Stimulated activated CD8-positive, alpha-beta memory T cell treated with anti-CD3 and anti-CD28 coated beads, Interleukin-15, amount 100 ng/mL, for 48 hours (primary cell): ENCODE measurements at regions not wholly inside any gene's neighbourhood (a gene's known extent, or its start where the extent isn't known, plus 50 kb on each side); places are given as distances from the start of the nearest gene placed in this dataset.

ENCODE experiments used
- DNase-seq, 2 donors: peaks; one replicate each; pipeline ENCODE4 v3.0.0-alpha.2; 2020; ENCODE audit warnings: low read depth in 2 of 2

DNA sequence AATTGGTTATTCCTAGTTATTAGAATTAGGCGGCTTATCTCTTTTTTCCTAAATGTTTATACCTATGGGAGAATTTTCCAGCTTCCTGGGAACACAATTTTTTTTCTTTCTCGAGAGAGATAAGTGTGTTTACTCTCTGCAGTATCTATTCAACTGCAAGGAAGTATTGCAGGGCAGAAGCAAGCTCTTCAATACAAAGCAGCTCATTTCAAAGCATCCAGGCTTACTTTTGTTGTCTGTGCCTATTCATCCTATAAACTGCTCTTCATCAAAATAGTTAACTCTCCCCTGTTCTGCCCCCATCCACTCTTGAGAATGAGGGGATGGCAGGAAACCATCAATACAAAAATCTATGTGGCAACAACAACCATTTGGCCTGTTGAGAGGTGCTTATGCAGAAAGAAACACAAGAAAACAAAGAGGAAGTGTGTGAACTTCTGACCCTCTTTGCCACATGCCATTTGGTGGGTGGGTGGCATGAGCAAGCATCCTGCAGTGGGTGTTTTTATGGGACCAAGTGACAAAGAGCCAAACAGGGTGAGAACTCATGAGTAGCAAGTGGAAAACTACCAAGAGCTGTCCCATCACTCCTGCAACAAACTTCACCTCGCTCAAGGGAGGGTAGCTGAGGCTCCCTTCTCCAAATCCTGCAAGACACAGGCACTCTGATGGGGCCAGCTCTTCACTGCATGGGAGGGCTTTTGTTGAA, 50.6 kb upstream of the MRPS6 start:
- peak; percentile 21 to 54 for DNase-seq

DNA sequence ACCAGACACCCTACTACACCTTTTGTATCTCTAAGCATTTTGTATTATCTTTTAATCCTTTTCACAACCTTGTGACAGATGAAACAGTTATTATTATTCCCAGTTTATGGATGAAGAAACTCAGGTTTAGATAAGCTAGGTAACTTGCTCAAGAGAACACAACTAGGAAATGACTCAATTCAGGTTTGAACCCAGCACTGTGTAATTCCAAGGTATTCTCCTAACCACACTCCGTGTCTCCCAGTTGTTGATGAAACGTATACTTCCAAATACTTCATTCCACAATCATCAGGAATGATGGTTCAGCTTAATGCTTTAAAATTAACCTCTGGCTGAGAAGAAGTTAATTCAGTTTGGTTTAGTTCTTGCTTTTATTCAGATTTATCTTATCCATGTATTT, 51.7 kb upstream of the MRPS6 start:
- DNase-seq, result no peak

DNA sequence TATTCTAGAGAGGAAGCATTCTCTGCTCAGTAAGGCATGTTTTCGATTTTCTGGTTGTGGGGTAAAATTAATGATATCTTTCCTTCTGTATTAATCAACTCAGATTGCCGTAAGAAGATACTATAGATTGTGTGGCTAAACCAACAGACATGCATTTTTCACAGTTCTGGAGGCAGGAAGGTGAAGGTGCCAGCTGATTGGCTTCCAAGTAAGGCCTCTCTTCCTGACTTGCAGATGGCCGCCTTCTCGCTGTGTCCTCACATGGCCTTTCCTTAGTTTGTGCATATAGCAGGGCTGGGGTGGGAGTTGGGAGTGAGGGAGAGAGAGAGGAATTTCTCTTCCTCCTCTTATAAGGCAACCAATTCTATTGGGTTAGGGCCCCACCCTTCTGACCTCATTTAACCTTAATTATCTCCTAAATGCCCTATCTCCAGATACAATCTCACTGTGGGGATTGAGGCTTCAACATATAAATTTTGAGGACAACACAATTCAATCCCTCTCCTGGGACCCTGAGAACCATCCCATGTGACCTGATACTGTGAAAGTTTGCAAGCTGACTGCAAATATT, 52.3 kb upstream of the MRPS6 start:
- no peak for DNase-seq

DNA sequence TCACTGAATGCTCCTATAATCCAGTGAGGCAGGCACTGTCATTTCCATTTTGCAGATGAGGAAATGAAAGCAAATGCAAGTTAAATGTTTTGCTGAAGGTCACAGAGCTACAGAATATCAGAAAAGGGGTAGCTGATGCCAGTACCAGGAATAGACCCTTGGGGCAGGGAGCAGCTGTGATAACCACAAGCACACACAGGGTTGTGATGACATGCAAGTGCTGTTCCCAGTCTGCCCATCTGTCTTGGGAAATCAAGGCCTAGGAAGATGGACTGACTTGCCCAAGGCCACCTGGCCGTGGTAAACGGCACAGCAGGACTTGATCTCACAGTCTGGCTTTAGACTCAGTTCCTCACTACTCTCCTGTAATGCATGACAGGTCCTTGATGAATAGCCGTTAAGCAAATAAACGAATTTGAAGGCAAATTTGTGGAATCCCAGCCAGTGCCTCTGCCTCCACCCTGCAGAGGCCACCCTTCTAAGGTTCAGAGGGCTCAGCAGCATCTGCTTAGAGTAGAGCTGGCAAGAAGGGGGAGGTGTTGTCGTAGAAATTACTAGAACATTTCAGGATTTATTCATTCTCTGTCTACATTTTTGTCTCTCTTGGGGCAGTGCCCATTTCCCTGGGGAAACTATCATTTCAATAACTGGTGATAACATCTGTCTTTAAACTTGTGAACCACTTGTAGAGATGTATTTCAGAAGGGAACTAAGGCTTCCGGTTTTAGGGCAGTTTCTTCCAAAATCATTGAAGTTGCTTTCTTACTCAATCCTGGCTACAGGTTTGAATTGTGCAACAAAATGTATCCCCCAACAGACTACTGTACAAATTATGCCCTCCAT, 53.2 kb upstream of the MRPS6 start:
- no peak for DNase-seq

DNA sequence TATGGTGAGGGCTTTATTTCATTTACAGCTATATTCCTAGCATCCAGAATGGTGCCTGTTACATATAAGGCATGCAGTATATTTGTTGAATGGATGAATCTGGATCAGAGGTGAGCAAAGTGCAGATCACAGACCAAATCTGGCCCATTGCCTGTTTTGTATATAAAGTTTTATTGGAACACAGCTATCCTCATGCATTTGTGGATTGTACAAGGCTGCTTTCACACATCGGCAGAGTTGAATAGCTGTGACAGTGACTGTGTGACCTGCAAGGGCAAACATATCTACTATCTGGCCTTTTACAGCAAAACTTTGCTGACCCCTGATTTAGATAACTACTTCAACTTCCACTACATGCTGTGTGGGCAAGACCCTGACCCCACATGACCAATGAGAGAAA, 54.0 kb upstream of the MRPS6 start:
- DNase-seq, result no peak

DNA sequence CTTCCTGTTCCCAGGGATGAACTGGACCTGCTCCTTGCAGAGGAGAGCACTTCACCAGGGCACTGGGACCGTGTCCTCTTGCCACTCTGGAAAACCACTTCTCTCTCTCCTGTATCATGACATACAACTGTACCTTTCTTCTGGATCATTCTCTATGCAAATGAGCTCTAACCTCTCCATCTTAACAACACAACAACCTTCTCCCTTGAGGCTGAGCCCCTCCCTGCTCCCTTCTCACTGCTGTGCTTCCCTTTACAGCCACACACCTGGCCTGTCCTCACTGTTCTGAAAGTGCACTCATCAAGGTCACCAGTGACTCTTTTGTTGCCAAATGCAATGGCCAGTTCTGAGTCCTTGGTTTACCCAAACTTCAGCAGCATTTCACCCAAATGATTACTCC, 54.5 kb upstream of the MRPS6 start:
- DNase-seq, result no peak

DNA sequence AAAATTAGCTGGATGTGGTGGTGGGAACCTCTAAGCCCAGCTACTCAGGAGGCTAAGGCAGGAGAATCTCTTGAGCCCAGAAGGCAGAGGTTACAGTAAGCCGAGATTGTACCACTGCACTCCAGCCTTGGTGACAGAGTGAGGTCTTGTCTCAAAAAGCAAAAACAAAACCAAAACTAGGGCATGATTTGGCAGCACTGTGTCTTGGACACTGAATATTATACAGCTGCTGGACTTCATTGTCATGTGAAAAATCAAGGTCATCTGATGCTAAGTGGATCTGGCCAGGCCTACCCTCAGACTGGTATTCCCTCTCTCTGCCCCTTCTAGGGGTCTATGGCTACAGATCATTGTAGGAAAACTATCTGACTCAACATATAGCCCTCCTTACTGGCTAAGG, 55.2 kb upstream of the MRPS6 start:
- DNase-seq, result no peak

DNA sequence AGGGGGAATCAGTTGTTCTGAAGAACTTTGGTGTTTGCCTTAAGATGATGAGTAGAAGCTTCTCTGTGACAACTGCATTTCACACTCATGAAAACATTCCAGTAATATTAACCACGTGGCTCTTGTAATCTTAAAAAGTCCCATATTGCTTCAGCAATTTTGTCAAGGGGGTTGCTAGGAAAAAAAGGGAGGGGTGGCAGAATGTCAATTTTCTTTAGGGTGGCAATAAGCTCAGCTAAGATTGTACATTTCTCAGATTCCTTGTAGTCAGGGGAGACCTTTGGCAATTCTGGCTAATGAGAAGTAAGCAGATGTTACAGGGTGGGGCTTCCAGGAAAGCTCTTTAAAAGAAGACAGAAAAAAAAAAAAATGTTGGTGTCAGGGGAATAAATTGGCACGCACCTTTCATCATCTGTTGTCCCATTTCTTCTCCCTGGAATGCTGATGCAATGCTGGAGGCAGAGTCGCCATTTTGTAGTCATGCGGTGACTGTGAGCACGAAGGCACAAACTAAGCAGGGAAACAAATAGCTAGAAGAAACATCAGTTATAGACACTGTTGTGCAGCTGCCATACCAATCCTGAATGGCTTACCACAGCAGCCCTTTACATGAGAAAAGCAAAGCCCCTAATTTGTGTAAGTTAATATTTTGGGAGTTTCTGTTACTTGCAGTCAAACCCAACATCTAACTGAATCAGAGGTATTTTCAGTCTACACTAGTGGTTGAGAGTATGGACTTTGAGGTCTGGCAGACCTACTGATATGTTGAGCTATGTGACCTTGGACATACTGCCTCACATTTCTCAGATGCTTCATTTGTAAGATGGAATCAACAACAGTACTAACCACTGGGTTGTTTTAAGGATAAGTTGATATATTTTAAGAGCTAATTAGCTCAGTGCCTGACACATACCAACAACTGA, 56.1 kb upstream of the MRPS6 start:
- DNase-seq, result no peak

DNA sequence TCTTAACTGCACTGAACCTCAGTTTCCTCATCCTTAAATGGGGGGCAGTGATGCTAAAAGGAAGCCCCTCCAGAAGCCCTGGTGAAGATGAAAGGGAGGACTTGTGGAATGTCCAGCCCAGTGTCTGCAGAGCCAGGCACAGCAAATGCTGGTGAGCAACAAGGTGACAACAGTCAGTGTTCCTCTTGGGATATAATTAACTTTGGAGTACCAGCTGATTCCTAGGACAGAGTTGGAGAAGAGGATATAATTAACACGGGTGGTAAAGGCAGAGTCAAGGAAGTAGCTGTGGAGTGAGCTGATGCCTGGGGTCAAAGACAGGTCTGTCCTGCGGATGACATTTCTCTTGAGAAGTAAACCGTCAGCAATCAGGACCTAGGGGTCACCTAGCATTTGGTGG, 60.7 kb upstream of the MRPS6 start:
- DNase-seq, result no peak

DNA sequence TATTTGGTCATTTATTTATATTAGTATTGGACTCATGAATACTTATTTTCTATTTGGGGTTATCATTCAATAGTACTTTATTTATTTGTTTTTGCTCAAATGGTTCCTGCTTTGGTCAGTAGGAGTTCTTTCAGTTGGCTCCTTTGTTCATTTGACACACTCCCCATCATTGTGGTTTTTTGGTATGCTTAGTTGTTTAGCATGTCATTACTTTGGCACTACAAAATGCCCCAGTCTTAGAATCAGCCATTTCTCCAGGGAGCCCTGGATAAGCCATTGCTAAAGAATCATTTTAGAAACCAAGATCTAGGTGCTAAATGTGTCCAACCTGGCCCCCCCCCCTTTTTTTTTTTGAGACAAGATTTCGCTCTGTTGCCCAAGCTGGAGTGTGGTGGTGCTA, 61.7 kb upstream of the MRPS6 start:
- no peak for DNase-seq

DNA sequence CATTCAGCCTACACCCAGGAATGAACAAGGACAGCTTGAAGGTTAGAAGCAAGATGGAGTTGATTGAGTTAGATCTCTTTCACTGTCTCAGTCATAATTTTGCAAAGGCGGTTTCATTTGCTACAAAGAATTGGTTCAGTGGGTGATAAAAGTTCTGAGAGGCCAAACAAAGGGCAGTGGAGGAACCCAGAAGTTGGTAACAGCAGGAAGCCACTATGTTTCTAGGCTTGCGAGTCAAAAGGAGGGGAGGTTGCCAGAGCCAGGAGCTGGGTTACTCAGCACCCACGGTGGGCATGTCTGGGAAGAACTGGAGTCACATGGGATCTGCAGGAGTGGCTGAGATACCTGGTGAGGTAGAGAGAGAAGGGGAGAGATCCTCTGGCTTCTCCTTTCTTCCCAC, 64.2 kb upstream of the MRPS6 start:
- DNase-seq, result no peak

DNA sequence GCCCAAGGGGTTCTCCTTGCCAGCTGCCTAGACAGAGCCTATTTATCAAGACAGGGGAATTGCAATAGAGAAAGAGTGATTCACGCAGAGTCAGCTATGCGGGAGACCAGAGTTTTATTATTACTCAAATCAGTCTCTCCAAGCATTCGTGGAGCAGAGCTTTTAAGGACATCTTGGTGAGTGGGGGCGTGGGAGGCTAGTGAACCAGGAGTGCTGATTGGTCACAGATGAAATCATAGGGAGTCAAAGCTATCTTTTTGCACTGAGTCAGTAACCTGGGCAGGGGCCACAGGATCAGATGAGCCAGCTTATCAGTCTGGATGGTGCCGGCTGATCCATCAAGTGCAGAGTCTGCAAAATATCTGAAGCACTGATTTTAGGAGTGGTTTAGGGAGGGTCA, 64.8 kb upstream of the MRPS6 start:
- peak; percentile 45 to 77 for DNase-seq

DNA sequence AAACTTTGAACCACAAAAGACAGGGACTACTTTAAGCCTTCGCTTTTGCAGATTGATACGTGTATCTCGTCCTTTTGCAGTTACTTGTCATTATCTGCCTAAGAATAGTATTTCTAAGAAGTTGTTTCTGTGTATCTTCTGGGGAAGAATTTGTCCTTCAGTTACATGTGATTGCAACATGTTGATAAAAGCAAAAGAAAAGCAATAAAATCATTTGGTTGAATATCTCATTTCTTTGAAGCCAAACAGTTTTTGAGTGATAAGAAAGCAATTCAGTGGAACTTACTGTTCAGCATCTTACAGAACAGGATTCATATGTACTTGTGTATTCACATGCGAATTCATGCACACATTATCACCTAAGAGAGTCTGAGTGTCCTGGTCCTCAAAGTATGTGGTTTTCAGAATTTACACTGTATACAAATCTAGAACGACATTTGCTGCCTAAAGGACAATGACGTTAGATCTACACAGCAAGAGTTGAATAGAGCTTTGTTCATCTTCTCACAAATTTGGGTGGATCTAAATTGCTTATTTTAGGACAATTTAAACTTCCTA, 66.7 kb upstream of the MRPS6 start:
- no peak for DNase-seq

DNA sequence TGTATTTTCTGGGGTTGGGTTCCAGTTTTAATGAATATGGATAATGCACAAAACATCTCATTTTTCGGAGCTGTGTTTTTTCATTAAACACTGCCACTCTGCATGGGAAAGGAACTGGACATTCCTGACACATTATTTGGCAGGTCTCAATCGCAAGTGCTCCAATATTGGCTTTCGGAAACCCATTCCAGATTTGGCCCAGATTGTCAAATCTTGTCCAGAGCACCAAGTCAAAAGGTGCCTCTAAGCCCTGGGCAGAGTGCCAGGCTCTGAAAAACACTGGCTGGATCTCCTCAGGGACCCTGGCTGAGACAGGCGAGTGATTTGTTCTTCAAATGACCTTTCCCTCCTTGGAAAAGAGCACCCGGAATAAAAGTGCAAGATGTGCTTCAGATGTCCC, 68.4 kb upstream of the MRPS6 start:
- no peak for DNase-seq

DNA sequence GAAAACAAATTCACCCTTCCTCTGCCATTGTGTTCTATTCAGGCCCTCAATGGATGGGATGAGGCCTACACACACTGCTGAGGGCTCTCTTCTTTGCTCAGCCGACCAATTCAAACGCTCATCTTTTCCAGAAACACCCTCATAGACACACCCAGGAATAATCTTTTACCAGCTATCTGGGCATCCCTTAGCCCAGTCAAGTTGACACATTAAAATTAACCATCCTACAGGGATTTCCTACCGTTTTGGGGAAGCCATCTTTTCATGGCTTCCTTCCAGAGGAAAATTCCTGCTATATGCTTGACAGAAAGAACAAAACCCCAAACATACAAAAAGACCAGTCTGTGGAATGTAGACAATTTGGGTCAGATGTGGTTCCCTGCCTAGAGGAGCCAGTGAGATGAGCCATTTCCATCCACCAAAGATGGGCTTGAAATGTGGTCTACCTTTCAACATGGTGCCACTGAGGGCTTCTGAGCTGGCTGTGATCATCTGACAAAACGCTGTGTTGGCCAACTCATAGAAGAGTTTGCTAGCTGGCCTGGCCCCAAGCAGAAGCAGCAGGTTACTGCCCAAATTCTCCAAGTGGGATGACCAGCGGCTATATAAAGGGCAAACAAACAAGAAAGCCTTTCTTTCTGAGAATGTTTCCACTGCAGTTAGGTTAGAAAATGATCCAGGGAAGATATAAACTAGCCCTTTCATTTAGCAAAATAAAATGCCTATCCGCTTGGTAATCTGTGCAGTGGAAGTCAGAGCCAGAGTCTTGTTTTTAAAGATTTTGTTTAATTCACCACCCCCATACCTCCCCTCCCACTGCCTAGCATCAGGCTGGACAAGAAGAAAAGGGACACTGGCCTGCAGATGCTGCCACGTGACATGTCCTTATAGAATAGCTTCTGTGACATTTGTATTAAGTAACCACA, 69.1 kb upstream of the MRPS6 start:
- no peak for DNase-seq

DNA sequence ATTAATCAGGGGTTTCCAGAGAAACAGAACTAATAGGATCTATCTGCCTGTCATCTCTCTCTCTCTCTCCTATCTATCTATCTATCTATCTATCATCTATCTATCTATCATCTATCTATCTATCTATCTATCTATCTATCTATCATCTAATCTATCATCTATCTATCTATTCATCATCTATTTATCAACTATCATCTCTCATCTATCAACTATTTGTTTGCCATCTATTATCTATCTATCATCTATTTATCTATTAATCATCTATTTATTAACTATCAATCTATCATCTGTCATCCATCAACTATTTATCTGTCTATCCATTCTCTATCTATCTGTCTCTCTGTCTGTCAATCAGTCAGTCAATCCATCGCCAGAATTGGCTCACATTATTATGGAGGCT, 70.0 kb upstream of the MRPS6 start:
- DNase-seq, result no peak

DNA sequence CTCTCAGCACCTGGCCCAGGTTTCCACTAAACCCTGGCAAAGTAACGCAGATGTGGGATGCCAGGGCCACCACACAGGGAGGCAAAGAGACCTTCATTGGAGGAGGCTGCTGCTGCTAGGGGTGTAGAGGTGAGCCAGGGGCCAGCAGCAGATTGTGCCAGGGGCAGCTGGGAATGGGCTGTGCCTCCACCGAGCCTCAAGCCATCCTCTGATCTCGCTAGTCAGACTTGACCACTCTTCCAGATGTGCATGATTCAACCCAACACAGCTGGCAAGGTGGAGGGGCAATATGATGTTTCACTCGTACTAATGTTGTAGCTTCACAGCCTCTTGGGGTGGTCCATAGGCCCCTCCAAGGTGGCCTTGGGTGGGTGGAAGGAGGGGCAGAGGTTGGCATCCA, 73.0 kb upstream of the MRPS6 start:
- no peak for DNase-seq

DNA sequence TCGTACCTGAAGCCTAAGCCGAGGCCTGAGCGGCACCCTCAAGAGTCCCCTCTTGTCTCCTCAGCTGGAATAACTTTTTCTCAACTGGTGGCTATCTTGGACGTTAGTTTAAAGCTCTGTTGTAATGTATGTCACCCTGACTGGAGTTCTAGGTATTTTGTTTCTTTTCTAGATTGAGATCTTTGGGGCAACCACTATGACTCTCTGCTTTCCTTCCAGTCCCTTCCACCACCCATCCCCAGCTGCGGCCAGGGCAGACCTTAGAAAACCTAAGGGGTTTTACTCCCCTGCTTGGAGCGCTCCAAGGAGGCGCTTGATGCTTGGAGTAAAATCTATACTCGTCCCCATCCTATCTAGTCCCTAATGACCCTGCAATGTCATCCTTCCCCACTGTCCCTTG, 74.6 kb upstream of the MRPS6 start:
- DNase-seq, result no peak

DNA sequence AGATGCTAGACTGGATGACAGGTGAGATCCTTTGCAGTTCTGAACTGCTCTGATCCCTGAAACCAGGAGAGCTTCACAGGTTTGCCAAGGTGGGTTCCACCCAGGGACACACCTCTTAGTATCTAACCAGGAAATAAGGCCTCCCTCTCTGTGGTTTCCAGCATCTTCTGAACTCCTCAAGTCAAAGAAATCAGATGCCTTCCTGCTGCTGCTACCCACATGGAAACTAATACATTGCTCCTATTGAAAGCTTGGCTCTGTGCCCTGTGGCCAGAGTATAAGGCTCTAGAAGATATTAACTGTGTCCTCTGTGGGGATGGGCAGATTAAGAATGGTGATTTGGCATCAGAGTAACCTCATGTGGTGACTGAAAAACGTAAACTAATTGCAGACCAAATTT, 75.0 kb upstream of the MRPS6 start:
- no peak for DNase-seq

DNA sequence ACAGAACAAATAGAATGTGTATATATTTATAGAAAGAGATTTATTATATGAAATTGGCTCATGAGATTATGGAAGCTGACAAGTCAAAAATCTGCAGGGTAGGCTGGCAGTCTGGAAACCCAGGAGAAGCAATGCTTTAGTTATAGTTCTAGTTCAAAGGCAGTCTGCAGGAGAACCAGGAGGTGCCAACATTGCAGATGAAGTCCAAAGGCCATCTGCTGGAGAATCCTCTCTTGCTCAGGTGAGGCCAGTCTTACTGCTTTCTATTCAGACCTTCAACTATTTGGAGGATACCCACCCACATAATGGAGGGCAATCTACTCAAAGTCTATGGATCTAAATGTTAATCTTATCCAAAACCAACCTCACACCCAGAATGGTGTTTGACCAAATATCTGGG, 75.9 kb upstream of the MRPS6 start:
- no peak for DNase-seq

DNA sequence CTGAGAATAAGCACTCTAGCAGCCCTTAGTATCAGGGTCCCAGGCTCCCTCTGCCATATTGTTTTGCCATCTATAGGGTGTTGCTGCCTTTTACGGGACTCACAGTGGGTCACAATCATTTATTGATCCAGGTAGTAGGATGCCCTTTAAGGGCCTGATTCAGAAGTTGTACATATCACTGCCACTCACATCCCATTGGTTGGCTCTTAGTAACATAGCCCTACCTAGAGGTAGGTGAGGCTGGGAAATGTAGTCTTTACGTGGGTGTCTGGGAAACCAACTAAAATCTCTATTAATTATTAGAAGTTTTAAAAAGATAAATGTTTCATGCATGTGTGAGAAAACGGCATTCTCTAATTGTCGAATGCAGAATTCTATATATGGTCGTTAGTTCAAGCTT, 78.8 kb upstream of the ATP5PO start:
- no peak for DNase-seq
